AG04450 (cell line): ENCODE measurements at regions not wholly inside any gene's neighbourhood (a gene's known extent, or its start where the extent isn't known, plus 50 kb on each side); places are given as distances from the start of the nearest gene placed in this dataset.

Experiments
- CTCF ChIA-PET: fragments of 300-600, 350-600 bp; formaldehyde crosslinking; extraction: SDS; loops from one replicate; lab custom pipeline; 2022; ENCODE audit warnings: antibody characterized with exemption, inconsistent platforms; lab: Charles Lee
- POLR2A ChIA-PET: fragments of 350-600 bp; formaldehyde crosslinking; extraction: SDS; loops from one replicate; lab custom pipeline; 2021; ENCODE audit warnings: antibody characterized with exemption, inconsistent platforms; lab: Yijun Ruan, JAX
- DNase-seq: peaks from one replicate; pipeline ENCODE4 v3.0.0-alpha.2; 2011; ENCODE audit warnings: low read depth, low spot score
- H3K27ac ChIP-seq: one replicate; pipeline ENCODE4 v1.5.1; 2012; ENCODE audit warnings: low read depth, low read length, control low read depth
- H3K27me3 ChIP-seq: one replicate; pipeline ENCODE4 v1.6.0; 2012; ENCODE audit warnings: low read length; ENCODE audit not compliant: control insufficient read depth, insufficient read depth
- H3K4me3 ChIP-seq: 2 replicates; pipeline ENCODE4 v1.5.1; 2011; ENCODE audit warnings: mild to moderate bottlenecking, low read depth, low read length, control low read depth
- H3K9me3 ChIP-seq: 2 replicates; pipeline ENCODE4 v1.5.1; 2012; ENCODE audit warnings: low read length; ENCODE audit not compliant: control insufficient read depth, insufficient read depth
- TF ChIP-seq, protein P1 (sequence below): IDR thresholded peaks from 2 replicates; pipeline ENCODE4 v1.5.1; 2011; ENCODE audit warnings: low read depth, low read length, control low read depth, inconsistent platforms

DNA sequence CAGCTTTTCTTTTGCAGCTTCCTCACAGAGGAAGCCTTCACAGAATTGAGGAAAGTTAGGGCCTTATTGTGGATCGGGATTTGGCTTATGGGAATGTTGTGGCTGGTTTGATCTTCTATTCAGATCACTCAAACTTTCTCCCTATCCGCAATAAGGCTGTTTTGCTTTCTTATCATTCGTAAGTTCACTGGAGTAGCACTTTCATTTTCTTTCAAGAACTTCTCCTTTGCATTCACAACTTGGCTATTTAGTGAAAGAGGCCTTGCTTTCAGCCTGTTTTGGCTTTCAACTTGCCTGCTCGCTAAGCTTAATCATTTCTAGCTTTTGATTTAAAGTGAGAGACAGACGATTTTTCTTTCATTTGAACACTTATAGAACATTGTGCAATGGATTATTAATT lies 181.9 kb upstream of the B3GALT2 start:
- no peak for DNase-seq
- H3K27ac ChIP-seq = no peak overlapping the region
- TF ChIP-seq, protein P1, sequence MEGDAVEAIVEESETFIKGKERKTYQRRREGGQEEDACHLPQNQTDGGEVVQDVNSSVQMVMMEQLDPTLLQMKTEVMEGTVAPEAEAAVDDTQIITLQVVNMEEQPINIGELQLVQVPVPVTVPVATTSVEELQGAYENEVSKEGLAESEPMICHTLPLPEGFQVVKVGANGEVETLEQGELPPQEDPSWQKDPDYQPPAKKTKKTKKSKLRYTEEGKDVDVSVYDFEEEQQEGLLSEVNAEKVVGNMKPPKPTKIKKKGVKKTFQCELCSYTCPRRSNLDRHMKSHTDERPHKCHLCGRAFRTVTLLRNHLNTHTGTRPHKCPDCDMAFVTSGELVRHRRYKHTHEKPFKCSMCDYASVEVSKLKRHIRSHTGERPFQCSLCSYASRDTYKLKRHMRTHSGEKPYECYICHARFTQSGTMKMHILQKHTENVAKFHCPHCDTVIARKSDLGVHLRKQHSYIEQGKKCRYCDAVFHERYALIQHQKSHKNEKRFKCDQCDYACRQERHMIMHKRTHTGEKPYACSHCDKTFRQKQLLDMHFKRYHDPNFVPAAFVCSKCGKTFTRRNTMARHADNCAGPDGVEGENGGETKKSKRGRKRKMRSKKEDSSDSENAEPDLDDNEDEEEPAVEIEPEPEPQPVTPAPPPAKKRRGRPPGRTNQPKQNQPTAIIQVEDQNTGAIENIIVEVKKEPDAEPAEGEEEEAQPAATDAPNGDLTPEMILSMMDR = no peak
- ChIA-PET POLR2A (no interaction called here), CTCF (no interaction called here)
- H3K27me3 ChIP-seq = no peaks in the 10 kb centered on the region
- H3K9me3 ChIP-seq = no peaks in the 10 kb centered on the region
- no peak overlapping the region for H3K4me3 ChIP-seq

DNA sequence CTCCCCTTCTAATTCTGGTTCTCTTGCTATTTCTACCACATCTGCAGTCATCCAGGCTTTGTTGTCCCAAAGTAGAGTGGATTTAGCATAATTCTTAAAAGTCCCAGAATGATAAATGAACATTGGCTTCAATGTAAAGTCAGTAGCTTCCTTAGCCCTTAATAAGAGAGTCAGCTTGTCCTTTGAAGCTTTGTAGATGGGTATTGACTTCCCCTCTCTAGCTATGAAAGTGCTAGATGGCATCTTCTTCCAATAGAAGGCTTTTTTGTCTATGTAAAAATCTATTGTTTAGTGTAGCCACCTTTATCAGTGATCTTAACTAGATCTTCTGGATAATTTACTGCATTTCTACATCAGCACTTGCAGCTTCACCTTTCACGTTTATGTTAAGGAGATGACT lies 181.4 kb upstream of the B3GALT2 start:
- Histone ChIP-seq H3K27ac (no peak overlapping the region), H3K27me3 (no peaks in the 10 kb centered on the region), H3K9me3 (no peaks in the 10 kb centered on the region), H3K4me3 (no peak overlapping the region)
- TF ChIP-seq, protein P1 = no peak
- DNase-seq = no peak
- CTCF ChIA-PET = no interaction called here
- POLR2A ChIA-PET = no interaction called here

DNA sequence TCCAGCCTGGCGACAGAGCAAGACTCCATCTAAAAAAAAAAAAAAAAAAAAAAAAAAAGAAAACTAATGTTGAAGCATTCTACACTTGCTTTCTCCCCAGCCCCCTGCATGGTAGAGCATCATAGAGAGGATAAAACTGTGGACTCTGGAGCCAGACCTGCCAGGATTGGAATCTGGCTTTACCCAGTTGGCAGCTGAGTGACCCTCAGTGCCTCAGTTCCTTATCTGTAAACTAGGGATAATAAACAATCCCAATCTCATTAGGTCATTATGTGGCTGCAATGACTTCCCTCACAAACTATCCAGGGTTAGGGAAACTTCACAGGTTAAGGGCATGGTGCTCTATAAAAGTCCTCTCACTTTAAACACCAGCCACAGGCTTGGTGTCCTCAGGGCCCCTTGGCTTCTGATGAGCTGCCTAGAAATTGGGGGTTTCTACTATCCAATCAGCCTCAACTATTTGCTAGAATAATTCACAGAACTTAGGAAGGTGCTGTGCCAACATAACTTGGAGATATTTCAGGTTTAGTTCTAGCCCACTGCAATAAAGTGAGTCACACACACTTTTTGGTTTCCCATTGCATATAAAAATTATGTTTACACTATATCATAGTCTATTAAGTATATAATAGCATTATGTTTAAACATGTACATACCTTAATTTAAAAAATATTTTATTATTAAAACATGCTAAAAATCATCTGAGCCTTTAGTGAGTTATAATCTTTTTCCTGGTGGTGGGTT lies 180.5 kb upstream of the B3GALT2 start:
- Histone ChIP-seq H3K9me3 (no peaks in the 10 kb centered on the region), H3K4me3 (no peak overlapping the region), H3K27me3 (no peaks in the 10 kb centered on the region), H3K27ac (no peak overlapping the region)
- CTCF ChIA-PET = no interaction called here
- TF ChIP-seq, protein P1 = no peak
- no peak for DNase-seq
- POLR2A ChIA-PET = no interaction called here

DNA sequence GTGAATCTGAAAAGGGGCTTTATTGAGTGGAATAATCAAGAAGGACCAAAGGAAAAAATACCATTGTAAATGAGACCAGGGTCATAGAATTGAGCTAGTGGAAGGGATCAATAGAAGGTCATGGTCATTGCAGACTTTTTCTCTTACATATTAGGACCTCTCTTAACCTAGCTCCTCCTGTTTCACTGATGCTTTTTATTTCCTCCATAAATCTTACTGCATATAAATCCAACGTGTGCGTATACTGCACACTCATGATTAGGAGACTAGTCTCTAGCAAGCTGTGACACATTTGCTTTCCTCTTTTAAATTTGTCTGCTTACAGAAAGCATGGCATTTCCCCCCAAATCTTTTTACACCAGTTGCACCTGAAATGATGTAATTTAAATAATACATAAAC lies 179.6 kb upstream of the B3GALT2 start:
- TF ChIP-seq, protein P1 = no peak
- H3K9me3 ChIP-seq = no peaks in the 10 kb centered on the region
- no peak overlapping the region for H3K4me3 ChIP-seq
- no peak for DNase-seq
- POLR2A ChIA-PET = no interaction called here
- CTCF ChIA-PET = no interaction called here
- no peaks in the 10 kb centered on the region for H3K27me3 ChIP-seq
- no peak overlapping the region for H3K27ac ChIP-seq

DNA sequence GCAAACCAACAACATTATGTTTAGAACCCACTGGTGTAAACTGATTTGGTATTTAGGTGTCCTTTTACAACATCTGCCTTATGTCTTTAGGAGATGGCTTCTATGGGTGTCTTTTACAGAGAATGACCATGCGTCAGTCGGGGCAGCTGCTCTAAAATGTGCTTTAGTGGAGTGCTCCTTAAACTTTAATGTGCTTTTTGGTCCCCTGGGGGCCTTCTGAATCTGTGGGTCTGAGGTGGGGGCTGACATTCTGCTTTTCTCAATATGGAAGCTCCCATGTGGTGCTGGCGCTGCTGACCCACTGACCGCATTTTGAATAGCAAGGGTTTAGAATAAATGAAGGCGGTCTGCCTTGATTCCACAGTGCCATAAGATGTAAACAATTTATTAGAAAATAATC lies 173.2 kb upstream of the B3GALT2 start:
- ChIA-PET CTCF (no interaction called here), POLR2A (no interaction called here)
- H3K4me3 ChIP-seq = no peak overlapping the region
- no peak for DNase-seq
- H3K9me3 ChIP-seq = no peaks in the 10 kb centered on the region
- H3K27me3 ChIP-seq = no peaks in the 10 kb centered on the region
- H3K27ac ChIP-seq = no peak overlapping the region
- TF ChIP-seq, protein P1 = no peak
